Endothelial cell of umbilical vein (primary cell): ENCODE measurements at regions not wholly inside any gene's neighbourhood (a gene's known extent, or its start where the extent isn't known, plus 50 kb on each side); places are given as distances from the start of the nearest gene placed in this dataset.

Source experiments
- BruUV-seq: library from RNA; stranded (reverse); fragments of 400-500 nt; replicated peaks from 2 replicates; lab custom pipeline; 2021; lab: Mats Ljungman, UMichigan
- CTCF ChIA-PET: fragments of 300-600, 350-600 bp; sonication (Branson Sonifier 250); formaldehyde crosslinking; loops from one replicate; lab custom pipeline; 2021; ENCODE audit warnings: antibody characterized with exemption, inconsistent platforms; lab: Charles Lee
- POLR2A ChIA-PET: fragments of 300-600, 350-600 bp; sonication (Branson Sonifier 250); formaldehyde crosslinking; loops from one replicate; lab custom pipeline; 2021; ENCODE audit warnings: antibody characterized with exemption, inconsistent platforms; lab: Charles Lee
- DNase-seq: peaks from one replicate; pipeline ENCODE4 v3.0.0-alpha.2; 2011; ENCODE audit warnings: low read depth, low spot score
- FAIRE-seq: peaks from 2 replicates; lab custom pipeline; 2011; peaks lifted over from hg19 to GRCh38; lab: Jason Lieb, UNC
- H2AFZ ChIP-seq: 2 replicates; pipeline ENCODE4 v1.6.0; 2012; ENCODE audit warnings: low read depth, low read length, control low read depth, inconsistent platforms
- H3K27ac ChIP-seq: 2 replicates; pipeline ENCODE4 v1.5.1; 2011; ENCODE audit warnings: low read depth, mild to moderate bottlenecking, control low read depth, low read length, moderate library complexity; ENCODE audit not compliant: insufficient read depth
- H3K27me3 ChIP-seq, 2 experiments: 2 replicates each; pipeline versions ENCODE4 v1.6.0 to v1.6.1; 2011; ENCODE audit warnings: low read length in 2 of 2, mixed read lengths in 1 of 2; ENCODE audit not compliant: control insufficient read depth in 2 of 2, insufficient read depth in 2 of 2
- H3K36me3 ChIP-seq, 2 experiments: 2 replicates in 1 of 2; 3 replicates in 1 of 2; pipeline ENCODE4 v1.5.1; 2011; ENCODE audit warnings: low read length in 2 of 2, mild to moderate bottlenecking in 1 of 2, moderate library complexity in 1 of 2; ENCODE audit not compliant: control insufficient read depth in 2 of 2, insufficient read depth in 2 of 2; ENCODE audit errors: extremely low read depth in 1 of 2
- H3K4me1 ChIP-seq: 3 replicates; pipeline ENCODE4 v1.5.1; 2011; ENCODE audit warnings: mild to moderate bottlenecking, low read length; ENCODE audit not compliant: control insufficient read depth, insufficient read depth; ENCODE audit errors: extremely low read depth
- H3K4me2 ChIP-seq: 2 replicates; pipeline ENCODE4 v1.6.1; 2011; ENCODE audit warnings: low read length, control low read depth, mixed read lengths; ENCODE audit not compliant: insufficient read depth
- H3K4me3 ChIP-seq, 3 experiments: fragments of 200-600 bp in 1 of 3; sonication (generic), shearing (Covaris generic) in 1 of 3; replicated peaks in 1 of 3; 2 replicates each; pipeline ENCODE4 v1.5.1; 2011 to 2016; ENCODE audit warnings: control low read depth in 3 of 3, low read length in 3 of 3, mild to moderate bottlenecking in 2 of 3, inconsistent platforms in 1 of 3, low read depth in 1 of 3, moderate library complexity in 1 of 3; ENCODE audit not compliant: insufficient read depth in 1 of 3
- H3K79me2 ChIP-seq: 2 replicates; pipeline ENCODE4 v1.6.0; 2012; ENCODE audit warnings: low read length, inconsistent platforms; ENCODE audit not compliant: control insufficient read depth, insufficient read depth
- H3K9ac ChIP-seq: replicated peaks from 2 replicates; pipeline ENCODE3; 2011; ENCODE audit warnings: low read length, control low read depth; ENCODE audit not compliant: insufficient read depth; ENCODE audit errors: extremely low read depth
- H3K9me1 ChIP-seq: replicated peaks from 3 replicates; pipeline ENCODE4 v1.6.0; 2011; ENCODE audit warnings: mild to moderate bottlenecking, low read length; ENCODE audit not compliant: control insufficient read depth, insufficient read depth; ENCODE audit errors: extremely low read depth
- H3K9me3 ChIP-seq: replicated peaks from 2 replicates; pipeline ENCODE4 v1.5.1; 2012; ENCODE audit warnings: low read length, inconsistent platforms; ENCODE audit not compliant: control insufficient read depth, insufficient read depth
- H4K20me1 ChIP-seq: replicated peaks from 2 replicates; pipeline ENCODE3; 2011; ENCODE audit warnings: mild to moderate bottlenecking, low read length; ENCODE audit not compliant: control insufficient read depth, insufficient read depth; ENCODE audit errors: extremely low read depth
- CTCF ChIP-seq, 2 donors: IDR thresholded peaks; 1 replicate in 1 of 2; 2 replicates in 1 of 2; pipeline ENCODE4 v1.5.1; 2011; ENCODE audit warnings: low read length in 2 of 2, mild to moderate bottlenecking in 2 of 2, moderate library complexity in 2 of 2, control low read depth in 1 of 2, inconsistent platforms in 1 of 2, low read depth in 1 of 2; ENCODE audit not compliant: insufficient read depth in 1 of 2; ENCODE audit errors: extremely low read depth in 1 of 2
- EZH2 ChIP-seq: IDR thresholded peaks from 2 replicates; pipeline ENCODE4 v1.6.1; 2012; ENCODE audit warnings: borderline replicate concordance, low read depth, mild to moderate bottlenecking, moderate library complexity, low read length, inconsistent platforms; ENCODE audit not compliant: severe bottlenecking
- FOS ChIP-seq: IDR thresholded peaks from 2 replicates; pipeline ENCODE4 v1.6.1; 2011; ENCODE audit warnings: mild to moderate bottlenecking, low read length, moderate library complexity, borderline replicate concordance; ENCODE audit not compliant: insufficient read depth
- GATA2 ChIP-seq: IDR thresholded peaks from 2 replicates; pipeline ENCODE4 v1.7.0; 2011; ENCODE audit warnings: low read depth, mild to moderate bottlenecking, moderate library complexity, mixed read lengths, low read length; ENCODE audit not compliant: insufficient read length, insufficient read depth
- JUN ChIP-seq: IDR thresholded peaks from 2 replicates; pipeline ENCODE4 v1.6.1; 2011; ENCODE audit warnings: borderline replicate concordance, low read depth; ENCODE audit not compliant: insufficient read length, insufficient read depth
- MYC ChIP-seq: IDR thresholded peaks from one replicate; pipeline ENCODE4 v1.6.1; 2011; ENCODE audit warnings: mild to moderate bottlenecking, low read depth, low read length
- POLR2A ChIP-seq: IDR thresholded peaks from 2 replicates; pipeline ENCODE4 v1.6.1; 2012; ENCODE audit warnings: low read depth, mild to moderate bottlenecking, control low read depth, low read length
- POLR2AphosphoS5 ChIP-seq: IDR thresholded peaks from 2 replicates; pipeline ENCODE4 v1.6.1; 2012; ENCODE audit warnings: low read depth, mild to moderate bottlenecking, control low read depth, low read length, moderate library complexity; ENCODE audit not compliant: insufficient read depth
- dilution Hi-C: fragments of 300-500 bp; cut with MboI; formaldehyde crosslinking; loops from one replicate; pipeline ENCODE4 v1.15.0; 2019; ENCODE audit warnings: low sequenced_read_pairs; ENCODE audit not compliant: extremely low pct_ligation_motif_present
- intact Hi-C: fragments of 100-400 bp; cut with micrococcal nuclease; formaldehyde crosslinking; loops from one replicate; pipeline ENCODE4 v1.10.0; 2022
- TF ChIP-seq, protein P1 (sequence below): IDR thresholded peaks from 2 replicates; pipeline ENCODE4 v1.6.1; 2011; ENCODE audit not compliant: insufficient read depth, insufficient read length

DNA sequence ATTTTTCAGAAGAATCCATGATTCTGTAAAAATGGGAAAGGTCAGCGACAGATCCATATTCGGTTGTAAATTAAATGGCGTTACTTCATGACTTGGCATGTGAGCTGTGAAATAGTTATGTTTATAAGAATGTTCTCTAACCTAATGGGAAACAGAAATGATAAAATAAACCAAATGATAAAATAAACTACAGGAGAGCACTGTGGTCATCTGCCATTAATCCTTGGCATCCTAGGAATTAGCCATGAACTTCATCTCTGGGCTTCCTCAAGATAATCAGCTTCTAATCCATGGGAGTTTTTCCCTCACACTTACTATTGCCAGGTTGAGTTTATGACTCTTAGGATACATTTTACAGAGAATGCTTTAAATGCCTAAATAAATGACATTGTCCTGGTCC, 94.6 kb upstream of the SLC30A5 start:
- Histone ChIP-seq H3K9me3 (no peaks in the 10 kb centered on the region), H3K27ac (no peak overlapping the region), H4K20me1 (no peaks in the 10 kb centered on the region), H3K4me1 (no peaks in the 10 kb centered on the region), H3K27me3 (peaks cover 0 to 3% of the 10 kb centered on the region in 2 experiments), H3K9me1 (no peaks in the 10 kb centered on the region), H3K36me3 (no peaks in the 10 kb centered on the region), H3K4me2 (no peak overlapping the region), H3K9ac (no peak overlapping the region), H3K4me3 (no peak overlapping the region), H2AFZ (no peak overlapping the region), H3K79me2 (no peaks in the 10 kb centered on the region)
- no peak for TF ChIP-seq POLR2A
- no peak for TF ChIP-seq MYC
- TF ChIP-seq GATA2 = no peak
- no peak for TF ChIP-seq EZH2
- TF ChIP-seq POLR2AphosphoS5 = no peak
- TF ChIP-seq, protein P1, sequence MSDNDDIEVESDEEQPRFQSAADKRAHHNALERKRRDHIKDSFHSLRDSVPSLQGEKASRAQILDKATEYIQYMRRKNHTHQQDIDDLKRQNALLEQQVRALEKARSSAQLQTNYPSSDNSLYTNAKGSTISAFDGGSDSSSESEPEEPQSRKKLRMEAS = no peak
- no peak for TF ChIP-seq CTCF (IDR thresholded peaks at IDR 0.05; ENCODE audit: extremely low read depth in 1 of 2, insufficient read depth in 1 of 2, low read depth in 1 of 2, low read length in 2 of 2)
- no peak for TF ChIP-seq FOS
- TF ChIP-seq JUN = no peak
- ChIA-PET CTCF (no interaction called here), POLR2A (no interaction called here)
- dilution Hi-C loops = no loop called here
- no peak for DNase-seq
- BruUV-seq = no TSS peak
- FAIRE-seq = no peak
- intact Hi-C loops = no loop called here
